K562 (cell line): ENCODE measurements at regions not wholly inside any gene's neighbourhood (a gene's known extent, or its start where the extent isn't known, plus 50 kb on each side); places are given as distances from the start of the nearest gene placed in this dataset.
A peak's percentile ranks its signal among the peaks of the same experiment; 100 is the strongest.

Source experiments
- ATAC-seq: fragments of 200-7000 bp; cut with Tn5 transposase; 3 replicates; pipeline ENCODE4 v1.9.1; 2020; ENCODE audit warnings: moderate library complexity
- BruUV-seq: library from RNA; stranded (reverse); fragments of 400-500 nt; replicated peaks from 2 replicates; lab custom pipeline; 2021; lab: Mats Ljungman, UMichigan
- CTCF ChIA-PET: fragments of 300-600 bp; formaldehyde crosslinking; extraction: SDS; loops from one replicate; lab custom pipeline; 2021; ENCODE audit warnings: low intra/inter-chr PET ratio; lab: Yijun Ruan, JAX
- POLR2A ChIA-PET: fragments of 300-600, 350-650 bp; sonication (Branson Sonifier 250); formaldehyde crosslinking; extraction: SDS; loops from one replicate; lab custom pipeline; 2021; ENCODE audit warnings: antibody characterized with exemption, inconsistent platforms; lab: Yijun Ruan, JAX
- DNase-seq, 4 experiments: peaks; one replicate each; pipeline versions ENCODE4 v3.0.0 to v3.0.0-alpha.2; 2011 to 2018; ENCODE audit warnings: low spot score in 3 of 4, mixed read lengths in 3 of 4; ENCODE audit errors: extremely low read depth in 1 of 4
- FAIRE-seq: peaks from 2 replicates; lab custom pipeline; 2011; peaks lifted over from hg19 to GRCh38; lab: Jason Lieb, UNC
- H2AFZ ChIP-seq: 2 replicates; pipeline ENCODE4 v1.6.0; 2011; ENCODE audit warnings: low read depth, low read length, control low read depth, inconsistent platforms
- H3K27ac ChIP-seq: fragments of 200-600 bp; 3 replicates; pipeline ENCODE4 v1.8.0; 2011; ENCODE audit warnings: low read depth, mild to moderate bottlenecking, control low read depth, inconsistent platforms, low read length, moderate library complexity, mixed read lengths; ENCODE audit errors: extremely low read depth
- H3K27me3 ChIP-seq, 2 experiments: fragments of 300-600 bp in 1 of 2; 2 replicates in 1 of 2; 3 replicates in 1 of 2; pipeline versions ENCODE4 v1.6.0 to v1.8.0; 2011; ENCODE audit warnings: inconsistent platforms in 2 of 2, low read length in 2 of 2, mild to moderate bottlenecking in 1 of 2, mixed read lengths in 1 of 2, moderate library complexity in 1 of 2; ENCODE audit not compliant: control insufficient read depth in 2 of 2, insufficient read depth in 2 of 2
- H3K36me3 ChIP-seq: fragments of 300-600 bp; 3 replicates; pipeline ENCODE4 v1.8.0; 2011; ENCODE audit warnings: mild to moderate bottlenecking, low read length, inconsistent platforms; ENCODE audit not compliant: control insufficient read depth, insufficient read depth
- H3K4me1 ChIP-seq, 2 experiments: fragments of 200-600 bp in 1 of 2; replicated peaks in 1 of 2; 2 replicates in 1 of 2; 3 replicates in 1 of 2; pipeline versions ENCODE4 v1.5.1 to v1.8.0; 2011; ENCODE audit warnings: inconsistent platforms in 2 of 2, low read length in 2 of 2, mild to moderate bottlenecking in 1 of 2, mixed read lengths in 1 of 2, moderate library complexity in 1 of 2; ENCODE audit not compliant: control insufficient read depth in 2 of 2, insufficient read depth in 2 of 2
- H3K4me2 ChIP-seq: 2 replicates; pipeline ENCODE4 v1.6.1; 2011; ENCODE audit warnings: low read length, control low read depth, inconsistent platforms, mixed read lengths; ENCODE audit not compliant: insufficient read depth
- H3K4me3 ChIP-seq: fragments of 200-600 bp; sonication (generic), shearing (Covaris generic); 2 replicates; pipeline ENCODE4 v1.5.1; 2016; ENCODE audit warnings: control low read depth, inconsistent platforms
- H3K79me2 ChIP-seq: fragments of 200-600 bp; 3 replicates; pipeline ENCODE4 v1.8.0; 2011; ENCODE audit warnings: low read length, inconsistent platforms; ENCODE audit not compliant: control insufficient read depth, insufficient read depth
- H3K9ac ChIP-seq, 2 experiments: 2 replicates each; pipeline versions ENCODE4 v1.6.0 to v1.6.1; 2011; ENCODE audit warnings: low read depth in 2 of 2, low read length in 2 of 2, control low read depth in 1 of 2, inconsistent platforms in 1 of 2, mild to moderate bottlenecking in 1 of 2, mixed read lengths in 1 of 2; ENCODE audit not compliant: insufficient read depth in 1 of 2
- H3K9me1 ChIP-seq: one replicate; pipeline ENCODE4 v1.6.0; 2011; ENCODE audit warnings: inconsistent platforms, mild to moderate bottlenecking, low read length, moderate library complexity; ENCODE audit not compliant: control insufficient read depth, insufficient read depth
- H3K9me3 ChIP-seq: replicated peaks from 2 replicates; pipeline ENCODE4 v1.5.1; 2011; ENCODE audit warnings: low read depth, low read length, inconsistent platforms; ENCODE audit not compliant: control insufficient read depth, insufficient read depth
- H4K20me1 ChIP-seq: replicated peaks from 2 replicates; pipeline ENCODE4 v1.6.1; 2011; ENCODE audit warnings: low read length, inconsistent platforms, mixed read lengths; ENCODE audit not compliant: control insufficient read depth, insufficient read depth
- FOSL1 ChIP-seq: fragments of 200-800 bp; sonication (Bioruptor generic); conservative IDR thresholded peaks from 2 replicates; pipeline ENCODE4 v1.6.1; 2016; ENCODE audit warnings: missing genetic modification characterization, missing compliant biosample characterization
- FOXA3 ChIP-seq, 2 experiments: fragments of 450-650 bp in 1 of 2; sonication (generic) in 1 of 2; formaldehyde crosslinking; IDR thresholded peaks in 1 of 2; conservative IDR thresholded peaks in 1 of 2; 2 replicates each; pipeline versions ENCODE4 v1.4.0 to v1.8.0; 2020 to 2022; ENCODE audit warnings: mild to moderate bottlenecking in 2 of 2, missing genetic modification reagents in 1 of 2
- HLTF ChIP-seq: fragments of 450-650 bp; IDR thresholded peaks from 2 replicates; pipeline ENCODE4 v1.6.1; 2016
- MAFG ChIP-seq: fragments of 450-650 bp; conservative IDR thresholded peaks from 2 replicates; pipeline ENCODE4 v1.6.1; 2016; ENCODE audit warnings: missing genetic modification characterization, missing compliant biosample characterization
- MEIS2 ChIP-seq: fragments of 450-650 bp; IDR thresholded peaks from 2 replicates; pipeline ENCODE4 v1.6.1; 2014; ENCODE audit warnings: mild to moderate bottlenecking; ENCODE audit not compliant: partially characterized antibody
- NCOA6 ChIP-seq: fragments of 450-650 bp; IDR thresholded peaks from 2 replicates; pipeline ENCODE4 v1.6.1; 2017; ENCODE audit warnings: mild to moderate bottlenecking
- ZNF316 ChIP-seq: fragments of 450-650 bp; IDR thresholded peaks from 2 replicates; pipeline ENCODE4 v1.6.1; 2016
- ZNF707 ChIP-seq: fragments of 250-450 bp; sonication (Bioruptor Pico); conservative IDR thresholded peaks from 2 replicates; pipeline ENCODE4 v1.8.0; 2022; ENCODE audit warnings: inconsistent platforms, mild to moderate bottlenecking, moderate library complexity
- WGBS: fragments of 100-300 bp; shearing (Covaris generic); methylation state at CpG from one replicate; pipeline ENCODE4 v1.1.6; 2016; ENCODE audit warnings: low coverage, mixed read lengths; ENCODE audit not compliant: insufficient coverage; ENCODE audit errors: missing lambda C conversion rate; 5-methylcytosine and 5-hydroxymethylcytosine counted together
- in situ Hi-C: fragments of 300-500 bp; cut with MboI; formaldehyde crosslinking; loops from 4 replicates; pipeline ENCODE4 v1.15.0; 2018; ENCODE audit warnings: inconsistent platforms, mixed read lengths
- intact Hi-C: fragments of 100-400 bp; cut with micrococcal nuclease; formaldehyde crosslinking; loops from 2 replicates; pipeline ENCODE4 v1.14.2; 2022
- TF ChIP-seq, protein P1 (sequence below), 2 experiments: IDR thresholded peaks in 1 of 2; conservative IDR thresholded peaks in 1 of 2; 2 replicates each; pipeline ENCODE4 v1.6.1; 2016; ENCODE audit warnings: low read depth in 2 of 2, mild to moderate bottlenecking in 1 of 2, missing compliant biosample characterization in 1 of 2, missing genetic modification characterization in 1 of 2, moderate library complexity in 1 of 2
- TF ChIP-seq, protein P2 (sequence below): sonication (generic); formaldehyde crosslinking; IDR thresholded peaks from 2 replicates; pipeline ENCODE4 v1.4.0; 2020; ENCODE audit warnings: mild to moderate bottlenecking, missing genetic modification reagents

DNA sequence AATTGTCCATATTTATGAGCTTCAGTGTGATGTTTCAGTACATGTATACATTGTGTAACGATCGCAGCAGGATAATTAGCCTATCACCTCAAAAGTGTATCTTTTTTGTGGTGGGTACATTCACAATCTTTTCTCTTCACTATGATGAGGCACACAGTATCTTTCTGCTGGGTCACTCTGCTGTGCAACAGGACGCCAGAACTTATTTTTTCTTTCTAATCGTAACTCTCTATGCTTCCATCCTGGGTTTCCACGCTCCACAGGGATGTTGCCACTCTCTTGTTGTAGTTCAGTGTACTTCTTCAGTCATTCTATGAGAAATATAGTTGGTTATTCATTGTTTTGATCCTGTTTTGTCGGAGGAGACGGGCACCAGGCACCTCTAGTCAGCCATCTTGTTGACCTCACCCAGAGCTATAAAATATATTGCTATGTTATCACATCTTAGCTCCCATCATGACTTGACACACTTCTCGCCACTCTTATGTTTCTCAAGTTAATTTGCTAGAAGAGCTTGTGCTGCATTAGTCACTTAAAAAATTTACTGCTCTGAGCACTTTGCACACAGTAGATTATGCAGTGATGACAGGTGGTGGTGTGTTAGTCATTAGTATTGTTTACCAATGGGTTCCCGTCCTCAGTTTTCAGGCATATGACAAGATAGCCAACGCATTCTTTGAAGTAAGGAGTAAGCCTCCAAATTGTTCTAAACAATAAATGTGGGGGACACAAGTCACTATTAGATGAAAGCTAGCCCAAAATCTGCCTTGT is 1002.7 kb upstream of the PCDH7 start:
- FAIRE-seq (no peak), DNase-seq (no peak), ATAC-seq (no peak)
- no peaks in the 10 kb centered on the region for H3K36me3 ChIP-seq
- no peaks in the 10 kb centered on the region for H3K9me3 ChIP-seq
- H3K9ac ChIP-seq, result no peak overlapping the region
- H3K27ac ChIP-seq, result no peak overlapping the region
- no peaks in the 10 kb centered on the region for H3K9me1 ChIP-seq
- H3K27me3 ChIP-seq, result no peaks in the 10 kb centered on the region
- no peak overlapping the region for H2AFZ ChIP-seq
- BruUV-seq, result no TSS peak
- no peaks in the 10 kb centered on the region for H3K79me2 ChIP-seq
- ChIA-PET POLR2A (interaction anchor here (0.8 kb wide), 1 partner anchor 1472 kb away, joined by 3 read pairs; no protein-coding TSS in a partner anchor), CTCF (no interaction called here)
- no peaks in the 10 kb centered on the region for H3K4me1 ChIP-seq
- H3K4me2 ChIP-seq, result no peak overlapping the region
- WGBS, result 2% methylated on average over 10 of the region's 10 CpGs
- no peaks in the 10 kb centered on the region for H4K20me1 ChIP-seq
- no peak overlapping the region for H3K4me3 ChIP-seq
- intact Hi-C loops (no loop called here), in situ Hi-C loops (no loop called here)
- TF ChIP-seq, protein P1, sequence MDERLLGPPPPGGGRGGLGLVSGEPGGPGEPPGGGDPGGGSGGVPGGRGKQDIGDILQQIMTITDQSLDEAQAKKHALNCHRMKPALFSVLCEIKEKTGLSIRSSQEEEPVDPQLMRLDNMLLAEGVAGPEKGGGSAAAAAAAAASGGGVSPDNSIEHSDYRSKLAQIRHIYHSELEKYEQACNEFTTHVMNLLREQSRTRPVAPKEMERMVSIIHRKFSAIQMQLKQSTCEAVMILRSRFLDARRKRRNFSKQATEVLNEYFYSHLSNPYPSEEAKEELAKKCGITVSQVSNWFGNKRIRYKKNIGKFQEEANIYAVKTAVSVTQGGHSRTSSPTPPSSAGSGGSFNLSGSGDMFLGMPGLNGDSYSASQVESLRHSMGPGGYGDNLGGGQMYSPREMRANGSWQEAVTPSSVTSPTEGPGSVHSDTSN (CRISPR knock-in tag; IDR thresholded peaks at IDR 0.05; ENCODE audit: low read depth), result no peak
- TF ChIP-seq, protein P1 (tag; conservative IDR thresholded peaks at IDR 0.05; ENCODE audit: low read depth), result peak; percentile 34; the same call in 1 of the 2 replicates
- TF ChIP-seq HLTF (no peak), ZNF316 (no peak), NCOA6 (no peak), MAFG (tag) (peak; percentile 66), FOSL1 (tag) (peak; percentile 70), ZNF707 (CRISPR knock-in tag) (no peak), FOXA3 (CRISPR knock-in tag; conservative IDR thresholded peaks at IDR 0.05 in 1 of 2, IDR thresholded peaks at IDR 0.05 in 1 of 2) (peak in 1 of 2 experiments; percentile 71; a peak in 2 of 4 replicates), MEIS2 (peak; percentile 17)
- TF ChIP-seq, protein P2, sequence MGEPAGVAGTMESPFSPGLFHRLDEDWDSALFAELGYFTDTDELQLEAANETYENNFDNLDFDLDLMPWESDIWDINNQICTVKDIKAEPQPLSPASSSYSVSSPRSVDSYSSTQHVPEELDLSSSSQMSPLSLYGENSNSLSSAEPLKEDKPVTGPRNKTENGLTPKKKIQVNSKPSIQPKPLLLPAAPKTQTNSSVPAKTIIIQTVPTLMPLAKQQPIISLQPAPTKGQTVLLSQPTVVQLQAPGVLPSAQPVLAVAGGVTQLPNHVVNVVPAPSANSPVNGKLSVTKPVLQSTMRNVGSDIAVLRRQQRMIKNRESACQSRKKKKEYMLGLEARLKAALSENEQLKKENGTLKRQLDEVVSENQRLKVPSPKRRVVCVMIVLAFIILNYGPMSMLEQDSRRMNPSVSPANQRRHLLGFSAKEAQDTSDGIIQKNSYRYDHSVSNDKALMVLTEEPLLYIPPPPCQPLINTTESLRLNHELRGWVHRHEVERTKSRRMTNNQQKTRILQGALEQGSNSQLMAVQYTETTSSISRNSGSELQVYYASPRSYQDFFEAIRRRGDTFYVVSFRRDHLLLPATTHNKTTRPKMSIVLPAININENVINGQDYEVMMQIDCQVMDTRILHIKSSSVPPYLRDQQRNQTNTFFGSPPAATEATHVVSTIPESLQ, result no peak
